ENCODE measurements at regions not wholly inside any gene's neighbourhood (a gene's known extent, or its start where the extent isn't known, plus 50 kb on each side); places are given as distances from the start of the nearest gene placed in this dataset.
"Not testable (repeated sequence)": the region's sequence is repeated elsewhere in the genome, so short reads cannot be mapped to it uniquely, and the experiment has no call there.

DNA sequence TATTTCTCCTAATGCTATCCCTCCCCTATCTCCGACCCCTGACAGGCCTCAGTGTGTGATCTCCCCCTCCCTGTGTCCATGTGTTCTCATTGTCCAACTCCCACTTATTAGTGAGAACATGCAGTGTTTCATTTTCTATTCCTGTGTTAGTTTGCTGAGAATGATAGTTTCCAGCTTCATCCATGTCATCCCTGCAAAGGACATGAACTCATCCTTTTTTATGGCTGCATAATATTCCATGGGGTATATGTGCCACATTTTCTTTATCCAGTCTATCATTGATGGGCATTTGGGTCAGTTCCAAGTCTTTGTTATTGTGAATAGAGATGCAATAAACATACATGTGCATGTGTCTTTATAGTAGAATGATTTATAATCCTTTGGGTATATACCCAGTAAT, 190.0 kb downstream of the TFAP2B start:
- not testable (repeated sequence) for TF ChIP-seq CEBPB (IDR thresholded peaks at IDR 0.05; ENCODE audit: borderline replicate concordance in 1 of 2, low read depth in 2 of 2, low read length in 2 of 2); POLR2AphosphoS5 (IDR thresholded peaks at IDR 0.05; ENCODE audit: low read length); EGR1 (IDR thresholded peaks at IDR 0.05; ENCODE audit: borderline replicate concordance in 1 of 2, low read depth in 2 of 2, low read length in 2 of 2); POLR2A (IDR thresholded peaks at IDR 0.05; ENCODE audit: low read depth, low read length); JUND (IDR thresholded peaks at IDR 0.05; ENCODE audit: low read depth, low read length); TCF12 (IDR thresholded peaks at IDR 0.05; ENCODE audit: low read depth, low read length); EED (IDR thresholded peaks at IDR 0.05; ENCODE audit: low read depth)
- TF ChIP-seq, protein P1, sequence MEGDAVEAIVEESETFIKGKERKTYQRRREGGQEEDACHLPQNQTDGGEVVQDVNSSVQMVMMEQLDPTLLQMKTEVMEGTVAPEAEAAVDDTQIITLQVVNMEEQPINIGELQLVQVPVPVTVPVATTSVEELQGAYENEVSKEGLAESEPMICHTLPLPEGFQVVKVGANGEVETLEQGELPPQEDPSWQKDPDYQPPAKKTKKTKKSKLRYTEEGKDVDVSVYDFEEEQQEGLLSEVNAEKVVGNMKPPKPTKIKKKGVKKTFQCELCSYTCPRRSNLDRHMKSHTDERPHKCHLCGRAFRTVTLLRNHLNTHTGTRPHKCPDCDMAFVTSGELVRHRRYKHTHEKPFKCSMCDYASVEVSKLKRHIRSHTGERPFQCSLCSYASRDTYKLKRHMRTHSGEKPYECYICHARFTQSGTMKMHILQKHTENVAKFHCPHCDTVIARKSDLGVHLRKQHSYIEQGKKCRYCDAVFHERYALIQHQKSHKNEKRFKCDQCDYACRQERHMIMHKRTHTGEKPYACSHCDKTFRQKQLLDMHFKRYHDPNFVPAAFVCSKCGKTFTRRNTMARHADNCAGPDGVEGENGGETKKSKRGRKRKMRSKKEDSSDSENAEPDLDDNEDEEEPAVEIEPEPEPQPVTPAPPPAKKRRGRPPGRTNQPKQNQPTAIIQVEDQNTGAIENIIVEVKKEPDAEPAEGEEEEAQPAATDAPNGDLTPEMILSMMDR (IDR thresholded peaks at IDR 0.05 in 2 of 3, conservative IDR thresholded peaks at IDR 0.05 in 1 of 3; ENCODE audit: control insufficient read depth in 2 of 3, extremely low read depth in 1 of 3, insufficient read depth in 1 of 3, low read depth in 3 of 3, low read length in 3 of 3) = not testable (repeated sequence)
- TF ChIP-seq, protein P2, sequence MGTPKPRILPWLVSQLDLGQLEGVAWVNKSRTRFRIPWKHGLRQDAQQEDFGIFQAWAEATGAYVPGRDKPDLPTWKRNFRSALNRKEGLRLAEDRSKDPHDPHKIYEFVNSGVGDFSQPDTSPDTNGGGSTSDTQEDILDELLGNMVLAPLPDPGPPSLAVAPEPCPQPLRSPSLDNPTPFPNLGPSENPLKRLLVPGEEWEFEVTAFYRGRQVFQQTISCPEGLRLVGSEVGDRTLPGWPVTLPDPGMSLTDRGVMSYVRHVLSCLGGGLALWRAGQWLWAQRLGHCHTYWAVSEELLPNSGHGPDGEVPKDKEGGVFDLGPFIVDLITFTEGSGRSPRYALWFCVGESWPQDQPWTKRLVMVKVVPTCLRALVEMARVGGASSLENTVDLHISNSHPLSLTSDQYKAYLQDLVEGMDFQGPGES (IDR thresholded peaks at IDR 0.05) = not testable (repeated sequence)

All from GM12878 (cell line).